22Rv1 (cell line): ENCODE measurements at regions not wholly inside any gene's neighbourhood (a gene's known extent, or its start where the extent isn't known, plus 50 kb on each side); places are given as distances from the start of the nearest gene placed in this dataset.
A peak's percentile ranks its signal among the peaks of the same experiment; 100 is the strongest.

ENCODE experiments used
- ZFX ChIP-seq: fragments of 450-650 bp; IDR thresholded peaks from 2 replicates; pipeline ENCODE4 v1.6.1; 2017; ENCODE audit warnings: antibody characterized with exemption, borderline replicate concordance
- TF ChIP-seq, protein P1 (sequence below): fragments of 450-650 bp; IDR thresholded peaks from 2 replicates; pipeline ENCODE4 v1.5.1; 2017; ENCODE audit warnings: mild to moderate bottlenecking

DNA sequence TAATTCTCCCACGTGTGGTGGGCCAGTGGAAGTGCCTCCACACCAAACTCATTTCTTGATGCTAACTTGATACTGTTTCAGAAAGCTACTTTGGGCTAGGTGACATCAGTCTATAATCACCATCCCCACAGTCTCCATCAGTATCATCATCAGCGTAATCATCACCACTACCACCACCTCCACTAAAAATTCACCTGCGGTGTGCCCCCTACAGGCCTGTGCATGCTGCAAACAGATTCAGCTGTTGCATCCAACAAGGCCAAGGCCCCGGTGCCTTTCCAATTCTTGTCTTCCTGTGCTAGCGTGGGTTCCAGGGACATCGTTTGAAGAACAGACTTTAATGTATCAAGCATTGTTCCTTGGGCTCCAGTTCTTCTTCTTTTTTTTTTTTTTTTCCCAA lies 201.3 kb upstream of the EXOC2 start:
- TF ChIP-seq, protein P1, sequence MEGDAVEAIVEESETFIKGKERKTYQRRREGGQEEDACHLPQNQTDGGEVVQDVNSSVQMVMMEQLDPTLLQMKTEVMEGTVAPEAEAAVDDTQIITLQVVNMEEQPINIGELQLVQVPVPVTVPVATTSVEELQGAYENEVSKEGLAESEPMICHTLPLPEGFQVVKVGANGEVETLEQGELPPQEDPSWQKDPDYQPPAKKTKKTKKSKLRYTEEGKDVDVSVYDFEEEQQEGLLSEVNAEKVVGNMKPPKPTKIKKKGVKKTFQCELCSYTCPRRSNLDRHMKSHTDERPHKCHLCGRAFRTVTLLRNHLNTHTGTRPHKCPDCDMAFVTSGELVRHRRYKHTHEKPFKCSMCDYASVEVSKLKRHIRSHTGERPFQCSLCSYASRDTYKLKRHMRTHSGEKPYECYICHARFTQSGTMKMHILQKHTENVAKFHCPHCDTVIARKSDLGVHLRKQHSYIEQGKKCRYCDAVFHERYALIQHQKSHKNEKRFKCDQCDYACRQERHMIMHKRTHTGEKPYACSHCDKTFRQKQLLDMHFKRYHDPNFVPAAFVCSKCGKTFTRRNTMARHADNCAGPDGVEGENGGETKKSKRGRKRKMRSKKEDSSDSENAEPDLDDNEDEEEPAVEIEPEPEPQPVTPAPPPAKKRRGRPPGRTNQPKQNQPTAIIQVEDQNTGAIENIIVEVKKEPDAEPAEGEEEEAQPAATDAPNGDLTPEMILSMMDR = peak; percentile 34
- no peak for TF ChIP-seq ZFX
